GM18499 (cell line): ENCODE measurements at regions not wholly inside any gene's neighbourhood (a gene's known extent, or its start where the extent isn't known, plus 50 kb on each side); places are given as distances from the start of the nearest gene placed in this dataset.
A peak's percentile ranks its signal among the peaks of the same experiment; 100 is the strongest.
"Not testable (repeated sequence)": the region's sequence is repeated elsewhere in the genome, so short reads cannot be mapped to it uniquely, and the experiment has no call there.

ENCODE experiments used
- ATAC-seq: cut with Tn5 transposase; IDR thresholded peaks from one replicate; pipeline ENCODE4 v1.9.1; 2021; ENCODE audit warnings: moderate number of reproducible peaks; ENCODE audit not compliant: insufficient read depth, unreplicated experiment

DNA sequence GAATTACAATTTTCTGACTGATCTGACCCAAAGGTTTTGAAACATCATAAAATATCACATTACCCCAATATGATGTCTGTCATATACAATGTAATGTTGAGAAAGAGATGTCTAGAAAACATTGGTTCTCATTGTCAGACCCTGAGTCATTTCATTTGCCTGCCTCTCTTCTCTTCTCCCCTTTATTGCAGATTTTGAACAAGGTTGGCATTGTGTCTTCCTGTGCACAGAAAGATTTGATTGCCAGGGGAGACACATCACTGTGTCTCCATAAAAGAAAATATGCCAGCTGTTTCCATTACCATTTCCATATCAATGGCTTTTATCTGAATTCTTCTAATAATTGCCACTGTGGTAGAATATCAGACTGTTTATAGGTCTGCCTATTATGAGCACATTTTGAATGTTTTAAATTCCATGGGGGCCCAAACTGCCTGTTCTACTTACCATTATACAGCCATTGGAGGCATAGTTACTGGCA, 65.6 kb downstream of the IFI44 start:
- ATAC-seq = no peak

DNA sequence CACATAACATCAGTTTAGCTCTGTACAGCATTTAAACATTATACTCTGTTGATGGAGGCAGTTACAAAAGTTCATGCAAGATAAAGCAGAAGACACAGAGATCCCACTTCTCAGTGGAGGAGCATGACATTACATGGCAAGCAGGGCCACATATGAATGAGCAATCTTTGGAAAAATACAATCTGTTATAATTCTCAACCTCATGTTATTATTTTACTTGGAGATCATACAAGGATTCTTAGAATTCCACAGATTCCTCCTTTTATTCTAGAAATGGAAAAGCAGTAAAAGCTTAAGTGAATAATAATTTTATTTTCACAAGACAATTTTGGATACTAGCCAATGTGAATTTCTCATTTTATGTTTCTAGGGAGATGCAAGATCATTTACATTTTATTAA, 66.6 kb downstream of the IFI44 start:
- ATAC-seq = no peak

DNA sequence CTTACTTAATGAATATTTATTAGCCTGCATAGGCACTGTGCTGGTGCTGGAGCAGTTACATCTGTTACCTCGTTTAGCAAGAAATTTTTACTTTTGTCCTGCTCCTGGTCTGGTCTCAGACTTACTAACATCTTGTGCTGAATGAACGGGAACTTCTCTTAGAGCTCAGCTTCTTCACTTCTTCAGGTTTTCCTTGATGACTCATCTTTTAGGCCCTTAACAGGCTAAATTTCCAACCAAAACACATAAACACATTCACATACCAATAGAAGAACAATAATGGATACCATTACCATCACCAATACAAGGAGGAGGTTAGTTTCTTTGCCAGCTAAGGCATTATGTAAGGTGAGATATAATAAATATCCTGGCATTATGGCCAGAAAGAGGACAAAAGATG, 68.9 kb downstream of the IFI44 start:
- ATAC-seq = no peak

DNA sequence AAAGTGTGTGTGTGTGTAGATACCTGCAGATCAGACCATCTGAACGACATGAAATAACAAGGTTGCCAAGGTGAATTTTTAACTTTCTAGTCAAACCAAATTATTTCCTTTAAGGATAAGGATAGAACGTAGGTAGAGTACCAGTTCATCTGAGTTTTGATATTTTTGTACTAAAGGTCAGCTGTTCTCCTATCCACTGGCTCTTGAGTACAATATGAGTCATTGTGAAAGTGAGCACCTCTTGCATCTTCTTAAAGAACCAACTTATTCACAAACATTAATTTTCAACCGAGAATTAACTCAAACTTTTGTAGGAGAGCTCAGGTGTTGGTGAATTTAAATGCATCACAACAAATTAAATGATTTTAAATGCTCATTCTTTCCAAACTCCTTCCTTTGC, 71.5 kb downstream of the IFI44 start:
- ATAC-seq = peak; percentile 52

DNA sequence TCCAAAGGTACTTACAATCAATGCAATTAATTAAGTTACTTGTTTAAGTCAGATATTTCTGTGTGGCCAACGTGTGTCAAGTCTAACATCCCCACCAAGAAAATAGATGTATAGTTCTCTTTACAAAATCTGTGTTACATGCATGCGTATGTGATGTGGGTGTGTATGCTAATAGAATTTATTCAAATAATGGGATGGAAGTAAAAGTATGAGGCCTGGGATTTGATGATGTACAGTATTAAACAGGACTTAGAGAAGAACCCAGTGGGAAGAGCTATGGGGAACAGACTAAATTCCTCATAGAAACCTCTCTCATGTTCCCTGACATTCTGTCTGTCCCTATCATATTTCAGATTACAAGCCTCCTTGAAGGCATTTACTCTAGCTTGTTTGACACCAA, 72.5 kb downstream of the IFI44 start:
- no peak for ATAC-seq

DNA sequence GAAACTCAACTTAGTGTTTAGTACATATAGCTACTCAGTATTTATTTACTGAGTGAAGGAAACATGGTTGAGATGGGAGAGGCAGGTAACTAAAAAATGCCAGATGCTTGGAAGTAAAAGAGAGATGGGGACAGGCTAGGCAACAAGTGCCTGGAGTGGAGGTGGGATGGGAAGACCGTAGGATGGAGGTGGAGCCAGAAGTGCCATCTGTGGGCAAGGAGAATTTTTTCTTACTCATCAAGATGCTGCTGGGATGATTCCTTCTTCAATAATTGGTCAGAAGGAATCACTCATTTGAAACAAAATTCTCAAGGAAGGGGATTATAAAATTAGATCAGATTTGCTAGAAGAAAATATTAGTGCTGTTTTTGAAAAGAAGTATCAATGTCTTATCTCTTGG, 72.9 kb downstream of the IFI44 start:
- no peak for ATAC-seq

DNA sequence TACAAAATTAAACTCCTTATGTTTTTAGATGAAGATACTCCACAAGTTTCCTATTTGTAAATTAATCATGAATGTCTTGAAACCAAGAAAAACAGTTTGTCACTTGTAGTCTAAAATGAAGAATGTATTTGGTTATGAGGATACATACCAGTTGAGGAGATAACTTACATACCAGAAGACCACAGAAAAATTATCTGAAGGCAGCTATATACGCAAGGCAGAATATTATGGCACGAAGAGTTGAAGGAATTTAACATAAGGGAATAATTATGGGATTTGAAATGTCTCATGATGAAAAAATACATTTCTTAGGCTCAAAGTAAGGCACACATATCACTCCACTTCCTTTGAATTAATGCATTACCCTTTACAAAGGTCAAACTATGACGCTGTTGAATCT, 73.3 kb downstream of the IFI44 start:
- ATAC-seq = no peak

DNA sequence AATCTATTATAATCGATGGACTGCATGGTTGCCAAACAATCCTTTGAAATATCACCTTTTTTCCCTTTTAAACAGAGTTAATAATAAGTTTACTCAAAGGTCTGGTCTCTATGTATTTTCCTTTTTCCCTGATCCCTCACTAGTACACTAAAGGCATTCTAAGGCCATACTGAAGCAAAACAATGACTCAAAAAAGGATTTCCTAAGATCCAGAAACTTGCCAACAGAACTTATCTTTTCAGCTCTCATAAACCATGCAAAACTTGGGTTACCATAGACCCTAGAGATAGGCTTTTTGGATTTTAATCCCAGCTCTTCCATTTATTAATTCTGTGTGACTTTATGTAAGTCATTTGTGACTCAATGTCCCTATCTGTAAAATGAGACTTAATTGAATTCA, 77.1 kb downstream of the IFI44 start:
- no peak for ATAC-seq

DNA sequence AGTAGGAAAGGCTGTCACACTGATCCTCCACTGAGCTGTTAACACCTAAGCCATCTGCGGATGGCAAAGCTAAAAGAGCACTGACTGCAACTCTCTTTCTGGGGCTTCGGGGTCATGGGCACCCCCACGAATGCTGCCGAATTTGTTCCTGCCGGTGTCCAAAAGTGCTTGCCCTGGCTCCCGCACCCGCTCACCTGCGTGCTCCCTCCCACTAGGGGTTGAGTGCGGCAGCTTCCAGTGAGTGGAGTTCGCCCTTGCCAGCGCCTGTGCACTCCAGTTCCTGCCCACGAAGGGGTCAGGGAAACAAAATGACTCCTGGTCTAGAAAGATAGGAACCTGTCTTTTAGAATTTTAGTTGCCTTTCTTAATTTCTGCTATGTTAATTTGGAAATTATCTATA, 78.7 kb downstream of the IFI44 start:
- ATAC-seq = no peak

DNA sequence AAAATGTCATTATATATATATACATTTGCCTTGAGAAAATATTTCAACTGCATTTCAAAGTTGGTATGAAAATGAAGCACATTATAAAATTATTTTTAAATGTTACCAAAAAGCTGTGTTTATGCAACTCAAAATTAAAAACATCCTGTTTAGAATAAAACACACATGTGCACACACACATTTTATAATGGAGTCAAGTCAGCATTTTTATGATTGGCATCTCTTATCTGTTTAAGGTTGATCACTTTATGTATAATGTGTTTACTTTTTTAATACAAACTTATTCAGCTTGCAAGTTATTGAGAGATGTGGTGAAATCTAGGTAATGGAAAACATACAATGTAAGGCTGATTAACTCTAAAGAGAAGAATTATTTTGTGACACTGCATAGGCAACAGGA, 80.4 kb downstream of the IFI44 start:
- no peak for ATAC-seq

DNA sequence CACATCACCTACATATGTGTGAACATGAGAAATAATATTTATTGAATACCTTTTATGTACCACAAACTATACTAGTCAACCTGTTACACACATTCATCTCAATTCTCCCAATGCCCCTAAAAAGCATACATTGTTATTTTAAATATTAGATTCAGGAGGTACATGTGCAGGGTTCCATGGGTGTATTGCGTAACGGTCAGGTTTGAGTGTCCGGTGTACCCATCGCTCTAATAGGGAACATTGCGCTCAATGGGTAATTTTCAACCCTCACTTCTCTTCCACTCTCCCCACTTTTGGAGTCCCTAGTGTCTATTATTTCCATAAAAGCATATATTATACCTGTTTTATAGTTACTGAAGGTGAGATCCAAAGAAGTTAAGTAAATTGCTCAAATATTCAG, 82.0 kb downstream of the IFI44 start:
- no peak for ATAC-seq

DNA sequence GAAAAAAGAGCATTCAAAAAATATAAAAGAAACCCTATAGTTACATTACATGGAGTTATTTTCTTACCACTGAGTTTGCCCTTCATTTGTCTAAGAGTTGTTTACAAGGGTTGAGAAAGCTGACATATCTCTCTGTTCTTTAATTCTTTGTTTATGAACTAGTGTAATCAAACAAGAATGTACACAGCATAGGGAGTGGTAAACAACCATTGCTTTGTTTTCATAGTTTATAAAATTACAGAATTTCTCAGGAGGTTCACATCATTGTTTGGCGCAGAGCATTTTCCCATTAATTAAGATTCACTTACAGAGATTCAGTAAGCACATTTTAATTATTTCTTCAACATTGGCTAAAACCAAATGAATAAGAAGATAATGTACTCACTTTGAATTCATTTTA, 87.6 kb downstream of the IFI44 start:
- no peak for ATAC-seq

DNA sequence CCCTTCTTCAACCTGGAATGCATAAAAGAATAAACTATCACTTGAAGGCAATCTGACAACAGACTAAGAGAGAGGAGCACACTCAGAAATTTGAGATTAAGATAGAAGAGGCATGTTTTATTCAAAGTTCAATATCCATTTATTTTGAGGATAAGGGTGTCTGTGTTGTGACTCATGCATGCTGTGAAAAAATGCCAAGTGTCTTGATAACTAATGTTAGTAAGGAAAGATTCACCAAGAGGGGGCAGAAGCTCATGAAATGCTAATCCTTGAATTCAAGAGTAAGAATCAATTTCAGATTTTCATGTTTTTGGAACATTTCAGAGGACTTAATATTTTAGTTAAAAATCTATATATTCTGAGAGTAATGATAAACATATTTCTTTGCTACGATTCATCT, 94.0 kb downstream of the IFI44 start:
- no peak for ATAC-seq

DNA sequence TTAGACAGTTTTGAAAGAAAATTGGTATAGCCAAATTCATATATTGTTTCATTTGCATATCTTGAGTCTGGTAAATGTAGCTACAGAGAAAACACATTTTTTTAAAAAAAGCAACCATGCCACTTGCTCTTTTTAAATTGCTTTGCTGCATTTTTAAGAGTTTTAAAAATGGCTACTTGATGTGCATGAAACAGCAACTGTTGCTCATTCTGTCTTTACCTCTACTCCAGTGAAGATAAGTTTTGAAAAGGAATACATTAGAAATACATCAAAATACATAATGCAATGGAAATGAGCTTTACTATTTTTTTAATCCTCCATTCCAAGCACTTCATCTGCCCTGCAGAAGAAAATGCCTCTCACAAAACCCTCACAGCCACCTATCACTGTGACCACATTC, 95.5 kb downstream of the IFI44 start:
- ATAC-seq = no peak

DNA sequence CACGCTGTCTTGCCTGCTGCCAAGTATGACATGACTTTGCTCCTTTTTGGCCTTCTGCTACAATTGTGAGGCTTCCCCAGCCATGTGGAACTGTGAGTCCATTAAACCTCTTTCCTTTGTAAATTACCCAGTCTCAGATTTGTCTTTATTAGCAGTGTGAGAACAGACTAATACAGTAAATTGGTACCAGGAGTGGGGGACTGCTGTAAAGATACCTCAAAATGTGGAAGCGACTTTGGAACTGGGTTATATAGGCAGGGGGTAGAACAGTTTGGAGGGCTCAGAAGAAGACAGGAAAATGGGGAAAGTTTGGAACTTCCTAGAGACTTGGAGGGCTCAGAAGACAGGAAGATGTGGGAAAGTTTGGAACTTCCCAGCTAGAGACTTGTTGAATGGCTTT, 104.0 kb downstream of the IFI44 start:
- ATAC-seq = not testable (repeated sequence)

DNA sequence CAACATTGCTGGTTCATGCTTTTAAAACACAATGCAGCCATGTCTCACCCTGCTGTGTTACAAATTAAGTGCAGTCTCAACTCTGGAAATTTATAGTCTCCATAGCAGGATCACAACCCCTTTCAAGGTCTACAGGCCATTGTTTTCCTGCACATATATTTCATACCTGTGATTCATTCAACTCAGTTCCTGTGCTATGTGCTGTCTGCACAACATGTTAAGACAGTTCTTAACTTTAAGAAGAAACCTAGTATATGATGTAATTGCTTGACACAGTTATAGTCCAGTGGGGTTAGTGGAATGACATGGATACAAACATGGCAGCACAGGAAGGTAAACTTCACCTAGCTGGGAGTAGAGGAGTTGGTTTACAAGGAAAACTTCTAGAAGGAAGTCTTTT, 106.4 kb downstream of the IFI44 start:
- ATAC-seq = no peak

DNA sequence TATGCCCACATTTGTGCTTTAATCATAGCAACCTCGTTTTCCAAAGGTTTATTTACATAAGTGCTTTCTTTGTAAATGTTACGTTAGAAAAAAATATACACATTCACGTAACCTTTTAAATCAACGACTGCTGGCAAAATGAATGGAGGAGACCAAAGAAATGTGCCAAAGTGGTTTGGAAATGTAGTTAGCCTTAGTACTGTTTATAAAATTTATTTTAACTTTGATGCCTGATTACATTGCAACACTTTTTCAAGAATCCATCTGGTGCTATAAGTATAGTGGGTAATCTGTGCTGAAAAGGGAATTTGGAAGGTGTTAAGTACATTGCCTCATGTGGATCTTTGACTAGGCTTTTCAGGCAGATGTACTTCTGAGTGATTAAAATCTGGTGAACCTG, 108.9 kb downstream of the IFI44 start:
- ATAC-seq = no peak

DNA sequence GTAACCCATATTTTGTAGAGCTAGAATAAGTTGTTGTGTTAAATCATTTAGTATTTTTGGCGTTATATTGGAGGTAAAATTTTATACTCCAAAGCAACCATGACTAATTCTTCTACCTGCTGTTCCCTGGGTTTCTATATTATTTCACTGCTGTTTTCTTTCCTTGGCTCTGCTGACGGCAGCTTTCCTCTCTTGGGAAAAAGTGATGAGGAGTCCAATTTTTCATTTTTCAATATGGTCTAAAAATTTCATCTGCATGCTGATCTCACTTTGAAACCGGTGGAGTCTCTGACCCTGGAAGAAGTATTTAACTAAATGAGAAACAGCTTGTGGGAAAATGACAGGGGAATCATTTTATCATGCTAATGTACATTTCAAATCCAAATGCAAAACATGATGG, 110.2 kb downstream of the IFI44 start:
- ATAC-seq = no peak

DNA sequence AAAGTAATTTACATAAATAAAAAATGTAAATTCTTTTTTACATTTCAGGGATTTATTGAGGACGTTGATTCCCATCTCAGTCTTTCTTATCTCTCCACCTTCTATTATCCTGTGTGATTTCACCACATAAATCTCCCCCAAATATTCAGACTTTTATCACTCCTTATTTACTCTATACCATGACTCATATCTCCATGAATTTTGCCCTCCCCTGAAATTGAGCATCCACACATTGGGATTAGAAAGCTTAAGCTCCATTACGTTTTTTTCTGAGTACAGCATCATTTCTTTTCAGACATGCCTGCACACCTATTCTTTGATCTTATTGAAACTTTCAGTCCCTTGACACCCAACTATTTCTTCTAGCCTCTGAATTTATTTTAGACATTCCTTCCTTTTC, 111.2 kb downstream of the IFI44 start:
- no peak for ATAC-seq

DNA sequence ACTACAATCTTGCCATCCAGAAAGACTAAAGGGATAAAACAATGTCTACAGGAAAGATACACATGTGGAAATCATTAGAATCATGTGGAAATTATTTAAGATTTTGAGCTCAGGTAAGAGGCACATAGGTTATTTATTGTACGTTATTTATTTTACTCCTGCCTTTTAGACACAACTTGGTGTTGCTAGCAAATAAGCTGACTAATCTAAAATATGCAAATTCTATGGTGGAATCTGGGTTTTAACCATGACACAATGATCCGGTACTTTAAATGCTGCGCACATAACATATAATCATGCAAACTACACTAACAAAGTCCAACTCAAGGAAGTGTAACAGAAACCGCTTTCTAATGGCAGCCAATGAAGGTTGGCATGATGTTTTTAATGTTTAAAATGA, 112.5 kb downstream of the IFI44 start:
- ATAC-seq = no peak

DNA sequence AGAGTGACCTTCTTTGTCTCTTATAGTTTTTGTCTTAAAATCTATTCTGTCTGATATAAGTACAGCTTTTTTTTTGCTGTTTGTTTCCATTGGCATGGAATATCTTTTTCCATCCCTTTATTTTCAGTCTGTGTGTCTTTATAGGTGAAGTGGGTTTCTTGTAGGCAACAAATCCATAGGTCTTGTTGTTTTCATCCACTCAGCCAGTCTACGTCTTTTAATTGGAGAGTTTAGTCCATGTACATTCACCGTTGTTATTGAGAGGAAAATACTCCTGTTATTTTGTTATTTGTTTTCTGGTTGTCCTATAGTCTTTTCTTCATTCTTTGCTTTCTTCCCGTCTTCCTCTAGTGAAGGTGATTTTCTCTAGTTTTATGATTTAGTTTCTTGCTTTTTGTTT, 115.9 kb downstream of the IFI44 start:
- no peak for ATAC-seq

DNA sequence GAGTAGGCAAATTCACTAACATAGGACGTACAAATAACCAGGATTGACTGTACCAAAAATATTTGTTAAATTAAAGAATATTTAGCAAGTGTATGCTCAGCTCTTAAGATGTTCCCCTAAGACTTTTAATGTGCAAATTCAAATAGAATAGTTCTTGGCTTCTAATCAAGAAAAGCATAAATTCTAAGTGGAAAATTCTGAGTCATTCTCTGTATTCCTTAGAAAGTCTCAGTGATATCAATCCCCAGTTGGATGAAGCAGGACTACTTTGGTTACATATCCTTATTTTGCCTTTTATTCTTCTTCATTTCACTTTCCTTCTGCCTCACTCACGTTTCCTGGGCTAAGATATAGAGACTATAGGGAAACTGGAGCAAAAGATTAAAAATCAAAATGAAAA, 130.2 kb downstream of the IFI44 start:
- no peak for ATAC-seq

DNA sequence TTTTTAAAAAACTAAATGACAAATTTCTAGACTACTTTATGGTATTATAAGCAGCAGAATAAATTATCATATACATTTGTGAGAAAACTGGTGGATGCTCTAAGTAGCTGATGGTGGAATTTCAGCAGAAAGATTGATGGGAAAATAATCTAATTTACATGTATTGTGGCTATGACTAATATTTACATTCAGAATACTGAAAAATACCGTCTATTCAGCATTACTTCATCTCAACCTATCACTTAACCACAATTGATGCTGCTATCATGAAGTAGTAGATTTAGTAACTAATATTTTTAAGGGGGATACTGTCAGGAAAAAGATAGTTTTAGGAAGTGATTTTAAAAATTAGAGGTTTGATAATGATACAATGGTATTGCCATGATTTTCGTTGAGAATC, 137.9 kb downstream of the IFI44 start:
- no peak for ATAC-seq
